K562 (cell line): ENCODE measurements at regions not wholly inside any gene's neighbourhood (a gene's known extent, or its start where the extent isn't known, plus 50 kb on each side); places are given as distances from the start of the nearest gene placed in this dataset.

ENCODE experiments used
- ATAC-seq: fragments of 200-7000 bp; cut with Tn5 transposase; 3 replicates; pipeline ENCODE4 v1.9.1; 2020; ENCODE audit warnings: moderate library complexity
- BruUV-seq: library from RNA; stranded (reverse); fragments of 400-500 nt; replicated peaks from 2 replicates; lab custom pipeline; 2021; lab: Mats Ljungman, UMichigan
- CTCF ChIA-PET: fragments of 300-600 bp; formaldehyde crosslinking; extraction: SDS; loops from one replicate; lab custom pipeline; 2021; ENCODE audit warnings: low intra/inter-chr PET ratio; lab: Yijun Ruan, JAX
- POLR2A ChIA-PET: fragments of 300-600, 350-650 bp; sonication (Branson Sonifier 250); formaldehyde crosslinking; extraction: SDS; loops from one replicate; lab custom pipeline; 2021; ENCODE audit warnings: antibody characterized with exemption, inconsistent platforms; lab: Yijun Ruan, JAX
- DNase-seq, 4 experiments: peaks; one replicate each; pipeline versions ENCODE4 v3.0.0 to v3.0.0-alpha.2; 2011 to 2018; ENCODE audit warnings: low spot score in 3 of 4, mixed read lengths in 3 of 4; ENCODE audit errors: extremely low read depth in 1 of 4
- FAIRE-seq: peaks from 2 replicates; lab custom pipeline; 2011; peaks lifted over from hg19 to GRCh38; lab: Jason Lieb, UNC
- H2AFZ ChIP-seq: 2 replicates; pipeline ENCODE4 v1.6.0; 2011; ENCODE audit warnings: low read depth, low read length, control low read depth, inconsistent platforms
- H3K27ac ChIP-seq: fragments of 200-600 bp; 3 replicates; pipeline ENCODE4 v1.8.0; 2011; ENCODE audit warnings: low read depth, mild to moderate bottlenecking, control low read depth, inconsistent platforms, low read length, moderate library complexity, mixed read lengths; ENCODE audit errors: extremely low read depth
- H3K27me3 ChIP-seq, 2 experiments: fragments of 300-600 bp in 1 of 2; 2 replicates in 1 of 2; 3 replicates in 1 of 2; pipeline versions ENCODE4 v1.6.0 to v1.8.0; 2011; ENCODE audit warnings: inconsistent platforms in 2 of 2, low read length in 2 of 2, mild to moderate bottlenecking in 1 of 2, mixed read lengths in 1 of 2, moderate library complexity in 1 of 2; ENCODE audit not compliant: control insufficient read depth in 2 of 2, insufficient read depth in 2 of 2
- H3K36me3 ChIP-seq: fragments of 300-600 bp; 3 replicates; pipeline ENCODE4 v1.8.0; 2011; ENCODE audit warnings: mild to moderate bottlenecking, low read length, inconsistent platforms; ENCODE audit not compliant: control insufficient read depth, insufficient read depth
- H3K4me1 ChIP-seq, 2 experiments: fragments of 200-600 bp in 1 of 2; replicated peaks in 1 of 2; 2 replicates in 1 of 2; 3 replicates in 1 of 2; pipeline versions ENCODE4 v1.5.1 to v1.8.0; 2011; ENCODE audit warnings: inconsistent platforms in 2 of 2, low read length in 2 of 2, mild to moderate bottlenecking in 1 of 2, mixed read lengths in 1 of 2, moderate library complexity in 1 of 2; ENCODE audit not compliant: control insufficient read depth in 2 of 2, insufficient read depth in 2 of 2
- H3K4me2 ChIP-seq: 2 replicates; pipeline ENCODE4 v1.6.1; 2011; ENCODE audit warnings: low read length, control low read depth, inconsistent platforms, mixed read lengths; ENCODE audit not compliant: insufficient read depth
- H3K4me3 ChIP-seq: fragments of 200-600 bp; sonication (generic), shearing (Covaris generic); 2 replicates; pipeline ENCODE4 v1.5.1; 2016; ENCODE audit warnings: control low read depth, inconsistent platforms
- H3K79me2 ChIP-seq: fragments of 200-600 bp; 3 replicates; pipeline ENCODE4 v1.8.0; 2011; ENCODE audit warnings: low read length, inconsistent platforms; ENCODE audit not compliant: control insufficient read depth, insufficient read depth
- H3K9ac ChIP-seq, 2 experiments: 2 replicates each; pipeline versions ENCODE4 v1.6.0 to v1.6.1; 2011; ENCODE audit warnings: low read depth in 2 of 2, low read length in 2 of 2, control low read depth in 1 of 2, inconsistent platforms in 1 of 2, mild to moderate bottlenecking in 1 of 2, mixed read lengths in 1 of 2; ENCODE audit not compliant: insufficient read depth in 1 of 2
- H3K9me1 ChIP-seq: one replicate; pipeline ENCODE4 v1.6.0; 2011; ENCODE audit warnings: inconsistent platforms, mild to moderate bottlenecking, low read length, moderate library complexity; ENCODE audit not compliant: control insufficient read depth, insufficient read depth
- H3K9me3 ChIP-seq: replicated peaks from 2 replicates; pipeline ENCODE4 v1.5.1; 2011; ENCODE audit warnings: low read depth, low read length, inconsistent platforms; ENCODE audit not compliant: control insufficient read depth, insufficient read depth
- H4K20me1 ChIP-seq: replicated peaks from 2 replicates; pipeline ENCODE4 v1.6.1; 2011; ENCODE audit warnings: low read length, inconsistent platforms, mixed read lengths; ENCODE audit not compliant: control insufficient read depth, insufficient read depth
- ARID4B ChIP-seq: sonication (generic); formaldehyde crosslinking; IDR thresholded peaks from 2 replicates; pipeline ENCODE4 v1.8.0; 2022; ENCODE audit warnings: mild to moderate bottlenecking, missing genetic modification reagents
- ATF3 ChIP-seq, 2 experiments: fragments of 450-650 bp in 1 of 2; sonication (generic) in 1 of 2; formaldehyde crosslinking in 1 of 2; IDR thresholded peaks in 1 of 2; conservative IDR thresholded peaks in 1 of 2; 2 replicates each; pipeline versions ENCODE4 v1.6.1 to v1.8.1; 2016 to 2023; ENCODE audit warnings: mild to moderate bottlenecking in 2 of 2, moderate library complexity in 2 of 2, inconsistent platforms in 1 of 2, missing genetic modification reagents in 1 of 2
- BCL6 ChIP-seq: fragments of 250-450 bp; sonication (Bioruptor Pico); IDR thresholded peaks from 2 replicates; pipeline ENCODE4 v1.4.0; 2020
- DPF2 ChIP-seq: fragments of 450-650 bp; IDR thresholded peaks from 2 replicates; pipeline ENCODE4 v1.6.1; 2016
- FOSL1 ChIP-seq: fragments of 200-800 bp; sonication (Bioruptor generic); conservative IDR thresholded peaks from 2 replicates; pipeline ENCODE4 v1.6.1; 2016; ENCODE audit warnings: missing genetic modification characterization, missing compliant biosample characterization
- PATZ1 ChIP-seq: fragments of 250-450 bp; sonication (Bioruptor Pico); IDR thresholded peaks from 2 replicates; pipeline ENCODE4 v1.5.0; 2020; ENCODE audit warnings: mild to moderate bottlenecking, borderline replicate concordance
- PHF20 ChIP-seq: fragments of 450-650 bp; IDR thresholded peaks from 2 replicates; pipeline ENCODE4 v1.6.1; 2018; ENCODE audit not compliant: partially characterized antibody
- PREB ChIP-seq: sonication (generic); formaldehyde crosslinking; IDR thresholded peaks from 2 replicates; pipeline ENCODE4 v1.8.1; 2023; ENCODE audit warnings: mild to moderate bottlenecking, missing genetic modification reagents
- PRPF4 ChIP-seq: fragments of 200-400 bp; formaldehyde crosslinking; IDR thresholded peaks from one replicate; pipeline ENCODE4 v1.6.1; 2017; ENCODE audit warnings: low read length, low read depth, mild to moderate bottlenecking; ENCODE audit not compliant: insufficient read depth, poor library complexity, severe bottlenecking
- RHOXF2B ChIP-seq: fragments of 250-450 bp; sonication (Bioruptor Pico); conservative IDR thresholded peaks from 2 replicates; pipeline ENCODE4 v1.5.1; 2021
- TAF1 ChIP-seq: IDR thresholded peaks from 2 replicates; pipeline ENCODE4 v1.6.1; 2011; ENCODE audit warnings: mild to moderate bottlenecking, low read length, moderate library complexity; ENCODE audit not compliant: insufficient read depth, control insufficient read depth, severe bottlenecking; ENCODE audit errors: extremely low read depth
- USF2 ChIP-seq: sonication (generic); formaldehyde crosslinking; IDR thresholded peaks from 2 replicates; pipeline ENCODE4 v1.5.0; 2020; ENCODE audit warnings: missing genetic modification reagents
- WGBS: fragments of 100-300 bp; shearing (Covaris generic); methylation state at CpG from one replicate; pipeline ENCODE4 v1.1.6; 2016; ENCODE audit warnings: low coverage, mixed read lengths; ENCODE audit not compliant: insufficient coverage; ENCODE audit errors: missing lambda C conversion rate; 5-methylcytosine and 5-hydroxymethylcytosine counted together
- in situ Hi-C: fragments of 300-500 bp; cut with MboI; formaldehyde crosslinking; loops from 4 replicates; pipeline ENCODE4 v1.15.0; 2018; ENCODE audit warnings: inconsistent platforms, mixed read lengths
- intact Hi-C: fragments of 100-400 bp; cut with micrococcal nuclease; formaldehyde crosslinking; loops from 2 replicates; pipeline ENCODE4 v1.14.2; 2022

GRCh38 chr16:65473699-65474098 is 351.8 kb upstream of the CDH11 start (continued):
- no peak for TF ChIP-seq TAF1
- TF ChIP-seq PATZ1 (CRISPR knock-in tag), result no peak
- no peak for TF ChIP-seq RHOXF2B

GRCh38 chr16:65469116-65469515 is 347.3 kb upstream of the CDH11 start:
- FAIRE-seq, result no peak
- Histone ChIP-seq H4K20me1 (no peaks in the 10 kb centered on the region), H3K4me1 (no peaks in the 10 kb centered on the region), H3K4me2 (no peak overlapping the region), H3K9ac (no peak overlapping the region), H3K27me3 (no peaks in the 10 kb centered on the region), H3K9me1 (no peaks in the 10 kb centered on the region), H3K4me3 (no peak overlapping the region), H3K27ac (no peak overlapping the region), H2AFZ (no peak overlapping the region), H3K79me2 (no peaks in the 10 kb centered on the region), H3K36me3 (no peaks in the 10 kb centered on the region), H3K9me3 (0 out of 2 replicates have a peak, but pooled peaks cover 1% of the 10 kb centered on the region)
- intact Hi-C loops, result no loop called here
- ChIA-PET POLR2A (no interaction called here), CTCF (no interaction called here)
- 0% methylated on average over 2 of the region's 2 CpGs for WGBS
- in situ Hi-C loops, result no loop called here
- ATAC-seq, result no peak
- no peak for DNase-seq
- BruUV-seq, result no TSS peak
- TF ChIP-seq DPF2, result no peak
- no peak for TF ChIP-seq PRPF4
- no peak for TF ChIP-seq USF2 (CRISPR knock-in tag)
- TF ChIP-seq ATF3 (IDR thresholded peaks at IDR 0.05), result no peak
- no peak for TF ChIP-seq ATF3 (CRISPR knock-in tag; conservative IDR thresholded peaks at IDR 0.05)
- TF ChIP-seq ARID4B (CRISPR knock-in tag), result no peak
- TF ChIP-seq FOSL1 (tag), result no peak
- TF ChIP-seq BCL6 (CRISPR knock-in tag), result no peak
- no peak for TF ChIP-seq PREB (CRISPR knock-in tag)
- no peak for TF ChIP-seq PHF20
